BJ (cell line): ENCODE measurements at regions not wholly inside any gene's neighbourhood (a gene's known extent, or its start where the extent isn't known, plus 50 kb on each side); places are given as distances from the start of the nearest gene placed in this dataset.

Experiments
- CTCF ChIA-PET: fragments of 350-600 bp; formaldehyde crosslinking; extraction: SDS; loops from one replicate; lab custom pipeline; 2021; ENCODE audit warnings: antibody characterized with exemption, inconsistent platforms; lab: Yijun Ruan, JAX
- POLR2A ChIA-PET: fragments of 300-600 bp; sonication (Branson Sonifier 250); formaldehyde crosslinking; extraction: SDS; loops from one replicate; lab custom pipeline; 2021; ENCODE audit warnings: antibody characterized with exemption; lab: Charles Lee
- DNase-seq: peaks from one replicate; pipeline ENCODE4 v3.0.0-alpha.2; 2011; ENCODE audit warnings: low read depth
- H3K27me3 ChIP-seq: 2 replicates; pipeline ENCODE4 v1.6.0; 2011; ENCODE audit warnings: low read length; ENCODE audit not compliant: control insufficient read depth, insufficient read depth
- H3K36me3 ChIP-seq: 2 replicates; pipeline ENCODE4 v1.5.1; 2011; ENCODE audit warnings: low read length; ENCODE audit not compliant: control insufficient read depth, insufficient read depth
- H3K4me3 ChIP-seq: 2 replicates; pipeline ENCODE4 v1.5.1; 2011; ENCODE audit warnings: low read depth, mild to moderate bottlenecking, control low read depth, low read length
- TF ChIP-seq, protein P1 (sequence below): IDR thresholded peaks from 2 replicates; pipeline ENCODE4 v1.5.1; 2011; ENCODE audit warnings: low read depth, mild to moderate bottlenecking, control low read depth, inconsistent platforms, low read length, moderate library complexity; ENCODE audit not compliant: insufficient read depth

GRCh38 chr13:48925001-48925400 lies 50.7 kb upstream of the FNDC3A start:
- ChIA-PET POLR2A (no interaction called here), CTCF (no interaction called here)
- Histone ChIP-seq H3K36me3 (no peaks in the 10 kb centered on the region), H3K27me3 (peaks cover 2% of the 10 kb centered on the region), H3K4me3 (no peak overlapping the region)
- TF ChIP-seq, protein P1, sequence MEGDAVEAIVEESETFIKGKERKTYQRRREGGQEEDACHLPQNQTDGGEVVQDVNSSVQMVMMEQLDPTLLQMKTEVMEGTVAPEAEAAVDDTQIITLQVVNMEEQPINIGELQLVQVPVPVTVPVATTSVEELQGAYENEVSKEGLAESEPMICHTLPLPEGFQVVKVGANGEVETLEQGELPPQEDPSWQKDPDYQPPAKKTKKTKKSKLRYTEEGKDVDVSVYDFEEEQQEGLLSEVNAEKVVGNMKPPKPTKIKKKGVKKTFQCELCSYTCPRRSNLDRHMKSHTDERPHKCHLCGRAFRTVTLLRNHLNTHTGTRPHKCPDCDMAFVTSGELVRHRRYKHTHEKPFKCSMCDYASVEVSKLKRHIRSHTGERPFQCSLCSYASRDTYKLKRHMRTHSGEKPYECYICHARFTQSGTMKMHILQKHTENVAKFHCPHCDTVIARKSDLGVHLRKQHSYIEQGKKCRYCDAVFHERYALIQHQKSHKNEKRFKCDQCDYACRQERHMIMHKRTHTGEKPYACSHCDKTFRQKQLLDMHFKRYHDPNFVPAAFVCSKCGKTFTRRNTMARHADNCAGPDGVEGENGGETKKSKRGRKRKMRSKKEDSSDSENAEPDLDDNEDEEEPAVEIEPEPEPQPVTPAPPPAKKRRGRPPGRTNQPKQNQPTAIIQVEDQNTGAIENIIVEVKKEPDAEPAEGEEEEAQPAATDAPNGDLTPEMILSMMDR = no peak
- no peak for DNase-seq
